Activated B cell treated with CpG ODN at 0.5 μM for 24 hours (primary cell): ENCODE measurements at regions not wholly inside any gene's neighbourhood (a gene's known extent, or its start where the extent isn't known, plus 50 kb on each side); places are given as distances from the start of the nearest gene placed in this dataset.

ENCODE experiments used
- ATAC-seq: fragments of 200-7000 bp; cut with Tn5 transposase; one replicate; pipeline ENCODE4 v1.10.0; 2021; ENCODE audit warnings: low read depth, mild to moderate bottlenecking, moderate library complexity
- CTCF ChIA-PET: fragments of 350-600 bp; sonication (Branson Sonifier 250); formaldehyde crosslinking; loops from one replicate; lab custom pipeline; 2021; ENCODE audit warnings: antibody characterized with exemption; lab: Charles Lee
- POLR2A ChIA-PET: fragments of 350-600 bp; sonication (Branson Sonifier 250); formaldehyde crosslinking; loops from one replicate; lab custom pipeline; 2021; ENCODE audit warnings: antibody characterized with exemption; lab: Charles Lee
- DNase-seq: peaks from one replicate; pipeline ENCODE4 v3.0.0; 2022
- H3K27ac Mint-ChIP-seq: one replicate; pipeline ENCODE4 v1.8.0; 2020; ENCODE audit warnings: mixed read lengths
- H3K27me3 Mint-ChIP-seq: one replicate; pipeline ENCODE4 v1.8.0; 2021; ENCODE audit warnings: mixed read lengths
- H3K36me3 Mint-ChIP-seq: one replicate; pipeline ENCODE4 v1.8.0; 2021; ENCODE audit warnings: low read depth, mixed read lengths
- H3K4me1 Mint-ChIP-seq: one replicate; pipeline ENCODE4 v1.8.0; 2021; ENCODE audit warnings: mixed read lengths
- H3K4me3 Mint-ChIP-seq: one replicate; pipeline ENCODE4 v1.8.0; 2020; ENCODE audit warnings: mild to moderate bottlenecking, mixed read lengths
- H3K9me3 Mint-ChIP-seq: one replicate; pipeline ENCODE4 v1.8.0; 2020; ENCODE audit warnings: mixed read lengths
- intact Hi-C: fragments of 100-400 bp; cut with micrococcal nuclease; formaldehyde crosslinking; loops from one replicate; pipeline ENCODE4 v1.15.1; 2024
- TF ChIP-seq, protein P1 (sequence below): fragments of 200-600 bp; IDR thresholded peaks from one replicate; pipeline ENCODE4 v1.8.0; 2022; ENCODE audit warnings: antibody characterized with exemption, mild to moderate bottlenecking

DNA sequence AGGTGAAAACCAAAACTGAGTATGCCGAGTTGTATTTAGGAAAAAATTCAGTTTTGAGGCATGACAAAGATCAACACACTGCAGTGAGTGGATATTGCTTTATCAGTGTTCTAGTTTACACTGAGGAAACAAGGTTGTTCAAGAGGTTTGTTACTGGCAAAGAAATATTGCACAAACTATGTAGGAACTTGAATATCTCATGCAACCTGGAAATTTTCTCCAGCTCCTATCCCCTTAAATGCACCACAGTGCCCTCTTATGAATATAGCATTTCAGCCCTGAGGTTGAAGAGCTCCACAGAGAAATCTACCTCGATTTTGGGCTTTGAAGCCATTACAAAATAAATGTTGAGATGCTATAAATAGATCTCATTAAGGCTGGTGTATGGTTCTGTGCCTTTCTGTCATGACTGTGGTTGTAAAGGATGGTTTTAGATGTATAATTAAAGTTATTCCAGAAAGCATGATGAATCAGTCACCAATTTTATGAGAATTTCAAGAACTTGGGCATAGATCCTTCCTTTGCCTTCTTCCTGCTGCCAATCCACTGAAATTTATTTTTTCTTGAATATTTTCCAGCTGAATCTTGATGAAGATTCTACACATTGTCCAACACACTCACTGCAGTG is 159.3 kb downstream of the SPATA31D1 start:
- Mint-ChIP-seq H3K4me1 (peaks cover 2% of the 10 kb centered on the region), H3K27me3 (no peaks in the 10 kb centered on the region), H3K9me3 (no peaks in the 10 kb centered on the region), H3K4me3 (no peak overlapping the region), H3K27ac (no peak overlapping the region), H3K36me3 (no peaks in the 10 kb centered on the region)
- POLR2A ChIA-PET: no interaction called here
- DNase-seq (no peak), ATAC-seq (no peak)
- CTCF ChIA-PET: no interaction called here
- intact Hi-C loops: no loop called here
- TF ChIP-seq, protein P1, sequence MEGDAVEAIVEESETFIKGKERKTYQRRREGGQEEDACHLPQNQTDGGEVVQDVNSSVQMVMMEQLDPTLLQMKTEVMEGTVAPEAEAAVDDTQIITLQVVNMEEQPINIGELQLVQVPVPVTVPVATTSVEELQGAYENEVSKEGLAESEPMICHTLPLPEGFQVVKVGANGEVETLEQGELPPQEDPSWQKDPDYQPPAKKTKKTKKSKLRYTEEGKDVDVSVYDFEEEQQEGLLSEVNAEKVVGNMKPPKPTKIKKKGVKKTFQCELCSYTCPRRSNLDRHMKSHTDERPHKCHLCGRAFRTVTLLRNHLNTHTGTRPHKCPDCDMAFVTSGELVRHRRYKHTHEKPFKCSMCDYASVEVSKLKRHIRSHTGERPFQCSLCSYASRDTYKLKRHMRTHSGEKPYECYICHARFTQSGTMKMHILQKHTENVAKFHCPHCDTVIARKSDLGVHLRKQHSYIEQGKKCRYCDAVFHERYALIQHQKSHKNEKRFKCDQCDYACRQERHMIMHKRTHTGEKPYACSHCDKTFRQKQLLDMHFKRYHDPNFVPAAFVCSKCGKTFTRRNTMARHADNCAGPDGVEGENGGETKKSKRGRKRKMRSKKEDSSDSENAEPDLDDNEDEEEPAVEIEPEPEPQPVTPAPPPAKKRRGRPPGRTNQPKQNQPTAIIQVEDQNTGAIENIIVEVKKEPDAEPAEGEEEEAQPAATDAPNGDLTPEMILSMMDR: no peak

GRCh38 chr9:82148426-82148810 is 159.8 kb downstream of the SPATA31D1 start:
- POLR2A ChIA-PET: no interaction called here
- Mint-ChIP-seq H3K36me3 (no peaks in the 10 kb centered on the region), H3K4me3 (no peak overlapping the region), H3K27me3 (no peaks in the 10 kb centered on the region), H3K9me3 (no peaks in the 10 kb centered on the region), H3K27ac (no peak overlapping the region), H3K4me1 (peaks cover 4% of the 10 kb centered on the region)
- ATAC-seq (no peak), DNase-seq (no peak)
- TF ChIP-seq, protein P1: no peak
- intact Hi-C loops: no loop called here
- CTCF ChIA-PET: no interaction called here

- Mint-ChIP-seq H3K27me3 (no peaks in the 10 kb centered on the region), H3K4me3 (no peak overlapping the region), H3K9me3 (no peaks in the 10 kb centered on the region), H3K4me1 (peaks cover 4% of the 10 kb centered on the region), H3K36me3 (no peaks in the 10 kb centered on the region), H3K27ac (no peak overlapping the region)
- TF ChIP-seq, protein P1: no peak
- DNase-seq (no peak), ATAC-seq (no peak)
- CTCF ChIA-PET: no interaction called here
- intact Hi-C loops: no loop called here
- POLR2A ChIA-PET: no interaction called here
These were observed 160.4 kb downstream of the SPATA31D1 start for GRCh38 chr9:82148901-82149461.

DNA sequence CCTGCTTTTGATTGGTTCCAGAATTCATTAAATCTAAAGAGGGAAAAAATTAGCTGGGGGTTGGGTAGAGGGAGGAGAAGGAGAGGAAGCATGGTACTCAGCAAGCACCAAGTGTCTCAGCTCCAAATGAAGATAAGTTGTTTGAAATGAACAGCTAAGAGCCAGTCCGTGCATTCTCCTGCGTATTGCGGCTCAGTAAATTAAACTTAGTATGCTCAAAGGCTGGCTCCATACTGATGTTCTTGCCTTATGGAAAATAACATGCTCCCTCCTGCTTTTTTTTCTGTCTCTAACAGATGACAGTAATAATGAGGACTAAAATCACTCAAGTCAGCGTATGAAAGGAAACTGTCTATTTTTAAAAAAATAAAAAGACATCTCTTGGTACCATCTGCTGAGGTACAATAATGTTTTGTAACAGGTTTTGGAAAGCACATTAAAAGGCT is 161.0 kb downstream of the SPATA31D1 start:
- TF ChIP-seq, protein P1: no peak
- ATAC-seq (no peak), DNase-seq (no peak)
- POLR2A ChIA-PET: no interaction called here
- Mint-ChIP-seq H3K4me3 (no peak overlapping the region), H3K27me3 (no peaks in the 10 kb centered on the region), H3K36me3 (no peaks in the 10 kb centered on the region), H3K4me1 (peaks cover 6% of the 10 kb centered on the region), H3K27ac (no peak overlapping the region), H3K9me3 (no peaks in the 10 kb centered on the region)
- CTCF ChIA-PET: no interaction called here
- intact Hi-C loops: no loop called here

- DNase-seq: no peak
- TF ChIP-seq, protein P1: no peak
- intact Hi-C loops: no loop called here
- CTCF ChIA-PET: no interaction called here
- ATAC-seq: no peak
- no peaks in the 10 kb centered on the region for H3K27me3 Mint-ChIP-seq
- POLR2A ChIA-PET: no interaction called here
- H3K36me3 Mint-ChIP-seq: no peaks in the 10 kb centered on the region
- H3K27ac Mint-ChIP-seq: no peak overlapping the region
- H3K4me1 Mint-ChIP-seq: peaks cover 11% of the 10 kb centered on the region
- H3K9me3 Mint-ChIP-seq: no peaks in the 10 kb centered on the region
- H3K4me3 Mint-ChIP-seq: no peak overlapping the region
These were observed 163.6 kb downstream of the SPATA31D1 start for GRCh38 chr9:82152181-82152580.
